Activated T-cell treated with anti-CD3 and anti-CD28 coated beads, Interleukin-2, amount 50 U/mL, for 72 hours (primary cell): ENCODE measurements at regions not wholly inside any gene's neighbourhood (a gene's known extent, or its start where the extent isn't known, plus 50 kb on each side); places are given as distances from the start of the nearest gene placed in this dataset.

Experiments used
- ATAC-seq, 2 donors: fragments of 150-1000 bp; cut with Tn5 transposase; replicated peaks in 1 of 2; 2 replicates each; pipeline ENCODE4 v1.10.0; 2021; ENCODE audit warnings: moderate library complexity in 2 of 2, mild to moderate bottlenecking in 1 of 2
- DNase-seq, 2 donors: peaks; one replicate each; pipeline ENCODE4 v3.0.0; 2021 to 2022; ENCODE audit warnings: mixed read lengths in 1 of 2
- H3K27ac Mint-ChIP-seq: one replicate; pipeline ENCODE4 v1.8.0; 2022; ENCODE audit warnings: mild to moderate bottlenecking, moderate library complexity, mixed read lengths
- H3K27me3 Mint-ChIP-seq: one replicate; pipeline ENCODE4 v1.8.0; 2022; ENCODE audit warnings: low read depth, mixed read lengths
- H3K36me3 Mint-ChIP-seq, 2 donors: one replicate each; pipeline ENCODE4 v1.8.0; 2022; ENCODE audit warnings: mixed read lengths in 2 of 2, mild to moderate bottlenecking in 1 of 2; ENCODE audit not compliant: insufficient read depth in 2 of 2
- H3K4me1 Mint-ChIP-seq: one replicate; pipeline ENCODE4 v1.8.0; 2022; ENCODE audit warnings: low read depth, mixed read lengths
- H3K4me3 Mint-ChIP-seq, 2 donors: one replicate each; pipeline ENCODE4 v1.8.0; 2022; ENCODE audit warnings: mild to moderate bottlenecking in 2 of 2, mixed read lengths in 2 of 2, moderate library complexity in 2 of 2
- H3K9me3 Mint-ChIP-seq, 2 donors: one replicate each; pipeline ENCODE4 v1.8.0; 2022; ENCODE audit warnings: mixed read lengths in 2 of 2

GRCh38 chr12:98084391-98084790, 431.0 kb upstream of the TMPO start:
- H3K9me3 Mint-ChIP-seq = peaks cover 0 to 10% of the 10 kb centered on the region in 2 donors
- no peak overlapping the region for H3K27ac Mint-ChIP-seq
- no peak for ATAC-seq
- no peaks in the 10 kb centered on the region for H3K27me3 Mint-ChIP-seq
- H3K4me1 Mint-ChIP-seq = no peaks in the 10 kb centered on the region
- DNase-seq = no peak
- H3K36me3 Mint-ChIP-seq = no peaks in the 10 kb centered on the region
- no peak overlapping the region for H3K4me3 Mint-ChIP-seq

GRCh38 chr12:98085046-98085755, 430.2 kb upstream of the TMPO start:
- H3K4me1 Mint-ChIP-seq = no peaks in the 10 kb centered on the region
- ATAC-seq (no peak), DNase-seq (no peak)
- H3K4me3 Mint-ChIP-seq = no peak overlapping the region
- H3K36me3 Mint-ChIP-seq = no peaks in the 10 kb centered on the region
- peaks cover 2 to 12% of the 10 kb centered on the region in 2 donors for H3K9me3 Mint-ChIP-seq
- no peak overlapping the region for H3K27ac Mint-ChIP-seq
- no peaks in the 10 kb centered on the region for H3K27me3 Mint-ChIP-seq

- ATAC-seq (no peak), DNase-seq (no peak)
- H3K4me3 Mint-ChIP-seq = no peak overlapping the region
- H3K9me3 Mint-ChIP-seq = peaks cover 3 to 10% of the 10 kb centered on the region in 2 donors
- H3K4me1 Mint-ChIP-seq = no peaks in the 10 kb centered on the region
- H3K27me3 Mint-ChIP-seq = no peaks in the 10 kb centered on the region
- H3K27ac Mint-ChIP-seq = no peak overlapping the region
- H3K36me3 Mint-ChIP-seq = no peaks in the 10 kb centered on the region
Measured at GRCh38 chr12:98090731-98091130, 424.7 kb upstream of the TMPO start.

GRCh38 chr12:98096436-98096835, 419.0 kb upstream of the TMPO start:
- no peak overlapping the region for H3K27ac Mint-ChIP-seq
- H3K9me3 Mint-ChIP-seq = peaks cover 0 to 3% of the 10 kb centered on the region in 2 donors
- no peaks in the 10 kb centered on the region for H3K27me3 Mint-ChIP-seq
- H3K36me3 Mint-ChIP-seq = no peaks in the 10 kb centered on the region
- H3K4me1 Mint-ChIP-seq = no peaks in the 10 kb centered on the region
- H3K4me3 Mint-ChIP-seq = no peak overlapping the region
- ATAC-seq (no peak), DNase-seq (no peak)

DNA sequence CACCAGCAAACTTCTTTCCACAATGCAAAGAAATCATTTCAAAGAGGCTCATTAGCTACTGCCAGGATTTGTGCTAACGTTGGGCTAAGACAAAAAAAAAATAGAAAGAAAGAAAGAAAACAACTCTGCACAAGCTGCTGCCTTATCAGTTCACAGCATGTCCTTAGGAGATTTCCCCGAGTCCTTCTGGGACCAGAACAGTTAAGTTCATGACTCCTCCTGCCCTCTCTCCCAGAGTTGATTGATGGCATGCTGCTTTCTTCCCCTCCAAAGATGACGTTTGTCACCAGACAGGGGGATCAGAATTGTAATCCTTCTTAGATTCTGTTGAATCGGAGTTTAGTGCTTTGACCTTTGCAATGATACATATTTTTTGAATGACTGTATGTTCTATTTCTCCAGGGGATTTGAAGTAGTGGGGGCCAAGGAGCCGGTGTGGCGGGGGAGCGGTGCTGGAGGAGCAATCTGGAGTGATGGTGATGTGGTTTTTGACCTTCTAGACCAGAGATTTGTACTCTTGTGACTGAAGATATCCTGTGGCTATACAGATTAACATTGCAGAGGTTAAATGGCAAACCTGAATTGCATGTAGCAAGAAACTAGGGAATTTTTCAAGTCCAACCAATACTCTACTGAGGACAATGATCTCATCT, 409.2 kb upstream of the TMPO start:
- no peak for DNase-seq
- H3K4me1 Mint-ChIP-seq = no peaks in the 10 kb centered on the region
- H3K4me3 Mint-ChIP-seq = no peak overlapping the region
- no peaks in the 10 kb centered on the region for H3K9me3 Mint-ChIP-seq
- H3K27ac Mint-ChIP-seq = no peak overlapping the region
- H3K36me3 Mint-ChIP-seq = no peaks in the 10 kb centered on the region
- H3K27me3 Mint-ChIP-seq = no peaks in the 10 kb centered on the region
- ATAC-seq = no peak

DNA sequence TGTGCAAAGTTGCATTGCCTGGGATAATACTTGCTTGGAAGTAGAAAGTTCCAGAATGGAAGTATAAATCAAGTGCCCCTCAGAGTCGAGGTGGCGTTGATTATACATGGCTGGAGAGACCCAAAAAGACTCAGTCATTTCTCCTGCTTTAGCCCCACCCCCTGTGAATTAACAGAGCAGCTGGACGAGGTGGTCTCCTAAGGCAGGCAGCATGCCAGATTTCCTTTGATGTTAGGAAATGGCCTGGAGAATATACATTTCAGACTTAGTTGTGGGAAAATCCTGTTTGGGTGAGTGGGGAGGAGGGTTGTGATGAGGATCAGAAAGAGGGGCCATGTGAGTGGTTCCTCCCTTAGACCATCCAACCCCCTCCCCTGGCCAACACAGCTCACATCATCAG, 406.1 kb upstream of the TMPO start:
- H3K4me1 Mint-ChIP-seq = no peaks in the 10 kb centered on the region
- H3K4me3 Mint-ChIP-seq = no peak overlapping the region
- H3K27ac Mint-ChIP-seq = no peak overlapping the region
- H3K36me3 Mint-ChIP-seq = no peaks in the 10 kb centered on the region
- DNase-seq = no peak
- peaks cover 0 to 1% of the 10 kb centered on the region in 2 donors for H3K9me3 Mint-ChIP-seq
- no peaks in the 10 kb centered on the region for H3K27me3 Mint-ChIP-seq
- ATAC-seq = no peak

- Mint-ChIP-seq H3K27me3 (no peaks in the 10 kb centered on the region), H3K27ac (no peak overlapping the region), H3K4me3 (no peak overlapping the region), H3K4me1 (no peaks in the 10 kb centered on the region), H3K9me3 (peaks cover 0 to 1% of the 10 kb centered on the region in 2 donors), H3K36me3 (no peaks in the 10 kb centered on the region)
- no peak for ATAC-seq
- no peak for DNase-seq
Measured at GRCh38 chr12:98110536-98110935, 404.9 kb upstream of the TMPO start.

GRCh38 chr12:98113548-98113947, 401.8 kb upstream of the TMPO start:
- H3K27me3 Mint-ChIP-seq = peaks cover 7% of the 10 kb centered on the region
- peaks cover 0 to 1% of the 10 kb centered on the region in 2 donors for H3K9me3 Mint-ChIP-seq

GRCh38 chr12:98121963-98122362, 393.4 kb upstream of the TMPO start:
- H3K27me3 Mint-ChIP-seq = peaks cover 14% of the 10 kb centered on the region
- H3K27ac Mint-ChIP-seq = no peak overlapping the region
- no peak overlapping the region for H3K4me3 Mint-ChIP-seq
- DNase-seq (no peak), ATAC-seq (no peak)
- H3K36me3 Mint-ChIP-seq = no peaks in the 10 kb centered on the region
- no peaks in the 10 kb centered on the region for H3K4me1 Mint-ChIP-seq
- no peaks in the 10 kb centered on the region for H3K9me3 Mint-ChIP-seq

More at GRCh38 chr12:98113548-98113947, 401.8 kb upstream of the TMPO start:
- Mint-ChIP-seq H3K4me1 (no peaks in the 10 kb centered on the region), H3K4me3 (no peak overlapping the region), H3K27ac (no peak overlapping the region), H3K36me3 (no peaks in the 10 kb centered on the region)
- ATAC-seq (no peak), DNase-seq (no peak)

DNA sequence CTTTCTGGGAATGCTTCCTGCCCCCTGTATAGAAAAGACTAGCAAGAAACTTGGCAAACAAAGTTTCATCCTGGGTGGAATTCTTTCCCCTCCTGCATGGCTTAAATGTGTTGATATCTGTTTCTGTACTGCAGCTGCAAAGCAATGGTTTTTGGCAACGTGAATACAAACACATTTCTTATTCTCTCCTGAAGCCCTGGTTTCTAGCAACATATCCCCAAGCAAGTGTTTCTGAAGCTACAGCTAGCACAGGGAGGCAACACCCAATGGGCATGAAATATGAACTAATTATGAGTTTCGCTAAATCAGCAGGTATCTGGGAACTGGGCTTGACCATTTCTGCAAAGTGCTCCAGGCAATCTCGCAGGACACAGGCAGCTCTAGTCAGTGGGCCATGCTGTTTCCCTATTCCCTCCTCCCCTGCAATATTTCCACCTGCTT, 392.3 kb upstream of the TMPO start:
- H3K4me3 Mint-ChIP-seq = no peak overlapping the region
- DNase-seq (no peak), ATAC-seq (no peak)
- H3K36me3 Mint-ChIP-seq = no peaks in the 10 kb centered on the region
- peaks cover 11% of the 10 kb centered on the region for H3K27me3 Mint-ChIP-seq
- no peak overlapping the region for H3K27ac Mint-ChIP-seq
- no peaks in the 10 kb centered on the region for H3K9me3 Mint-ChIP-seq
- no peaks in the 10 kb centered on the region for H3K4me1 Mint-ChIP-seq

GRCh38 chr12:98126637-98127335, 388.6 kb upstream of the TMPO start:
- ATAC-seq (no peak), DNase-seq (no peak)
- H3K36me3 Mint-ChIP-seq = no peaks in the 10 kb centered on the region
- no peaks in the 10 kb centered on the region for H3K9me3 Mint-ChIP-seq
- H3K27ac Mint-ChIP-seq = no peak overlapping the region
- H3K4me3 Mint-ChIP-seq = no peak overlapping the region
- peaks cover 7% of the 10 kb centered on the region for H3K27me3 Mint-ChIP-seq
- no peaks in the 10 kb centered on the region for H3K4me1 Mint-ChIP-seq

GRCh38 chr12:98127336-98127679, 388.1 kb upstream of the TMPO start:
- H3K4me1 Mint-ChIP-seq = no peaks in the 10 kb centered on the region
- no peak overlapping the region for H3K27ac Mint-ChIP-seq
- H3K36me3 Mint-ChIP-seq = no peaks in the 10 kb centered on the region
- peaks cover 7% of the 10 kb centered on the region for H3K27me3 Mint-ChIP-seq
- no peak for DNase-seq
- no peaks in the 10 kb centered on the region for H3K9me3 Mint-ChIP-seq
- no peak overlapping the region for H3K4me3 Mint-ChIP-seq
- ATAC-seq = no peak

DNA sequence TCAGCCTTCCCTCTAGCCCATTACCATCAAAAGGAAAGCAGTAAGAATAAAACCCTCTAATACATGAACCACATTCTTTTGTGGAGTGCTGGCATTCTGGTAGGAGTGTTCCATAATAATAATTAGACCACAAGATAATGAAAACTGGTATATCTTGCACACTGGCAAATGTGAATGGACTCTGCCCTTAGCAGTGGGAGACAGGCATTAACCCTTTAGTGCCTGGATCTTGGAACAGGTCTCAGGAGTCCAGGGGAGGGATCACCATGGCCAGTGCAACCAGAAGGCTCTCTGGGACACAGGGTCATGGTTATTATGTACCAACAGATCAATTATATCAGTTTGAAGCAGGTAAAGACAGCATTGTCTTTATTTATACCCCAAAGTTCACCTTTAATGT, 387.5 kb upstream of the TMPO start:
- ATAC-seq (no peak), DNase-seq (no peak)
- Mint-ChIP-seq H3K4me1 (no peaks in the 10 kb centered on the region), H3K36me3 (no peaks in the 10 kb centered on the region), H3K9me3 (peaks cover 0 to under 1% of the 10 kb centered on the region in 2 donors), H3K4me3 (no peak overlapping the region), H3K27ac (no peak overlapping the region), H3K27me3 (peaks cover 7% of the 10 kb centered on the region)
